Sigmoid colon (tissue), 4 donors: ENCODE measurements at regions not wholly inside any gene's neighbourhood (a gene's known extent, or its start where the extent isn't known, plus 50 kb on each side); places are given as distances from the start of the nearest gene placed in this dataset.

Source experiments
- CTCF ChIP-seq, 4 experiments: fragments of 450-650 bp in 3 of 4; fragments of 200-600 bp in 1 of 4; IDR thresholded peaks; one replicate each; pipeline ENCODE4 v1.5.1; 2016 to 2019; ENCODE audit warnings: antibody characterized with exemption in 4 of 4, mild to moderate bottlenecking in 3 of 4, moderate library complexity in 2 of 4
- POLR2AphosphoS5 ChIP-seq, 4 donors: sonication (generic); formaldehyde crosslinking; IDR thresholded peaks; one replicate each; pipeline ENCODE4 v1.6.1; 2017; ENCODE audit warnings: antibody characterized with exemption in 4 of 4

- TF ChIP-seq POLR2AphosphoS5 (IDR thresholded peaks at IDR 0.05) (no peak), CTCF (IDR thresholded peaks at IDR 0.05) (no peak)
Measured at GRCh38 chr5:74386571-74387334, 253.8 kb downstream of the ENC1 start.
